CD4-positive, CD25-positive, alpha-beta regulatory T cell (primary cell): ENCODE measurements at regions not wholly inside any gene's neighbourhood (a gene's known extent, or its start where the extent isn't known, plus 50 kb on each side); places are given as distances from the start of the nearest gene placed in this dataset.

Experiments
- ATAC-seq, 2 donors: fragments of 150-1000 bp; cut with Tn5 transposase; one replicate each; pipeline ENCODE4 v1.10.0; 2021; ENCODE audit warnings: low read depth in 2 of 2, moderate number of reproducible peaks in 2 of 2, moderate library complexity in 1 of 2
- DNase-seq, 3 donors: peaks; one replicate each; pipeline versions ENCODE4 v3.0.0 to v3.0.0-alpha.2; 2012 to 2022; ENCODE audit warnings: mixed read lengths in 1 of 3
- H3K27ac ChIP-seq: one replicate; pipeline ENCODE4 v1.7.0; 2013; ENCODE audit warnings: mild to moderate bottlenecking, low read length; ENCODE audit not compliant: insufficient read depth, poor library complexity, severe bottlenecking
- H3K27me3 ChIP-seq: one replicate; pipeline ENCODE4 v1.7.0; 2013; ENCODE audit warnings: low read length; ENCODE audit not compliant: control insufficient read depth, insufficient read depth
- H3K36me3 ChIP-seq: one replicate; pipeline ENCODE4 v1.7.0; 2013; ENCODE audit warnings: mild to moderate bottlenecking, low read length, moderate library complexity; ENCODE audit not compliant: control insufficient read depth, insufficient read depth
- H3K4me1 ChIP-seq: 2 replicates; pipeline ENCODE4 v1.7.0; 2013; ENCODE audit warnings: mild to moderate bottlenecking, low read length; ENCODE audit not compliant: insufficient read depth, control insufficient read depth, poor library complexity, severe bottlenecking
- H3K4me3 ChIP-seq: one replicate; pipeline ENCODE4 v1.7.0; 2013; ENCODE audit warnings: low read depth, mild to moderate bottlenecking, low read length, moderate library complexity
- H3K9me3 ChIP-seq, 2 experiments: 1 replicate in 1 of 2; 2 replicates in 1 of 2; pipeline ENCODE4 v1.7.0; 2013; ENCODE audit warnings: low read length in 2 of 2, mild to moderate bottlenecking in 1 of 2, moderate library complexity in 1 of 2; ENCODE audit not compliant: control insufficient read depth in 2 of 2
- H3K27ac Mint-ChIP-seq, 3 donors: one replicate each; pipeline ENCODE4 v1.8.0; 2020 to 2022; ENCODE audit warnings: mild to moderate bottlenecking in 3 of 3, mixed read lengths in 3 of 3, moderate library complexity in 2 of 3
- H3K27me3 Mint-ChIP-seq: one replicate; pipeline ENCODE4 v1.8.0; 2022; ENCODE audit warnings: mild to moderate bottlenecking, mixed read lengths
- H3K36me3 Mint-ChIP-seq: one replicate; pipeline ENCODE4 v1.8.0; 2020; ENCODE audit warnings: mixed read lengths
- H3K4me1 Mint-ChIP-seq, 4 donors: one replicate each; pipeline ENCODE4 v1.8.0; 2020 to 2022; ENCODE audit warnings: mixed read lengths in 4 of 4, mild to moderate bottlenecking in 1 of 4
- H3K4me3 Mint-ChIP-seq, 4 donors: one replicate each; pipeline ENCODE4 v1.8.0; 2020 to 2022; ENCODE audit warnings: mild to moderate bottlenecking in 4 of 4, mixed read lengths in 4 of 4, moderate library complexity in 3 of 4
- H3K9me3 Mint-ChIP-seq, 7 donors: one replicate each; pipeline ENCODE4 v1.8.0; 2020 to 2022; ENCODE audit warnings: mixed read lengths in 7 of 7, mild to moderate bottlenecking in 3 of 7, moderate library complexity in 2 of 7

DNA sequence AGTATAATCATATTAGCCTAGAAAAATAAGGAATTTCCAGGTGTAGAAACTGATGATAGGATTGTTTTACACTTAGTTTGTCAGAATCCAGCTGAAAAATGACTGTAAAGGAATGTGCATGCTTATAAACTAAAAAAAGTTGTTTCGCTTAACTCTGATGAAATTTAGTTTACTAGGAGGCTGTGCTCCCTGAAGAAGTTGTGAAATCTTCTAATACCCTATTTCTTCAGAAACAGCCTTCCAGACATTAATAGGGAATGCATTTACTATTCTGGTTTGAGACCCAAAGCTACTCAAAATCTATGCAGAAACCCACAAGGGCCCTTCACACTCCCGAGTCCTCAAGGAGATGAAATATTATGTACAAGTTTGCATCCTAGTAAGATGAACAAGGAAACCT, 105.5 kb upstream of the SSTR4 start:
- Histone ChIP-seq H3K27ac (no peak overlapping the region), H3K36me3 (no peaks in the 10 kb centered on the region), H3K4me1 (no peaks in the 10 kb centered on the region), H3K27me3 (no peaks in the 10 kb centered on the region), H3K4me3 (no peak overlapping the region), H3K9me3 (no peaks in the 10 kb centered on the region)
- H3K4me3 Mint-ChIP-seq: no peak overlapping the region
- DNase-seq (no peak), ATAC-seq (no peak)
- H3K9me3 Mint-ChIP-seq: peaks cover 0 to 2% (median 0%) of the 10 kb centered on the region in 7 donors
- no peaks in the 10 kb centered on the region for H3K36me3 Mint-ChIP-seq
- H3K27ac Mint-ChIP-seq: no peak overlapping the region
- H3K27me3 Mint-ChIP-seq: peaks cover 4% of the 10 kb centered on the region
- no peaks in the 10 kb centered on the region for H3K4me1 Mint-ChIP-seq

DNA sequence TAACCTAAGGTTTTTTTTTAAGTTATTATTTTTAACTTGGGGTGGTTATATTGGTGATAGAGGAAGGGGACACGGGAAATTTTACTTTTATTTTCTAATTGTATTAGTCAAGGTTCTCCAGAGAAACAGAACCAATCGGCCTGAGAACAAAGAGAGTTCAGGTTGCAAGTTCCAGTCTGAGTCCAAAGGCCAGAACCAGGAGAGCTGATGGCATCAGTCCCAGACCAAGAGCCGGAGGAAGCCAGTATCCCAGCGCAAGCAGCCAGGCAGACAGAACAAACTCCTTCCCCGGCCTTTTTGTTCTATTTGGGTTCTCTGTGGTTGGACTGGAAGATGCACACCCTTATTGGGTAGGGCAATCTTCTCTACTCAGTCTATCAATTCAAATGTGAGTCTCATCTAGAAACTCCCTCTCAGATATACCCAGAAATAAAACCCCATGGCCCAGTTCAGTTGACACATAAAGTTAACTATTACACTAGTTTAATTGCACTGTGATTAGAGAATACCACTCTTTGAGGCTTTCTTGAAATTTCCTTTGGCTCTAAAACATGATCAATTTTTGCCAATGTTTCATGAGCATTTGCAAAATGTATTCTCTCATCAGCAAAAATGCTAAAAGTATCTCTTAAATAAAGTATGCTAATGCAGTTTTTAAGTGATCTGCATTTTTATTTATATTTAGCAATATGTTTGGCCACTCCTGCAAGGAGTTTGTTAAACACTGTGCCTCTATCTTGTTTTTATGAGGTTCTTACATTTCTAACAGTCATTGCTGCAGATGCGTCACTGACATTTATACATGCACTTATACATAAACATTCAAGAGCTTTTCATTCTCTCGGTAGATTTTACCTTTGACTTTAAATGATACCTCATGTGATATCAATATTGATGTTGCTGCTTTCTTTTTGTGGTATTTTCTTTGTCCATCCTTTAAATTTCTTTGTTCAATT, 103.2 kb upstream of the SSTR4 start:
- no peak for DNase-seq
- no peaks in the 10 kb centered on the region for H3K27me3 ChIP-seq

DNA sequence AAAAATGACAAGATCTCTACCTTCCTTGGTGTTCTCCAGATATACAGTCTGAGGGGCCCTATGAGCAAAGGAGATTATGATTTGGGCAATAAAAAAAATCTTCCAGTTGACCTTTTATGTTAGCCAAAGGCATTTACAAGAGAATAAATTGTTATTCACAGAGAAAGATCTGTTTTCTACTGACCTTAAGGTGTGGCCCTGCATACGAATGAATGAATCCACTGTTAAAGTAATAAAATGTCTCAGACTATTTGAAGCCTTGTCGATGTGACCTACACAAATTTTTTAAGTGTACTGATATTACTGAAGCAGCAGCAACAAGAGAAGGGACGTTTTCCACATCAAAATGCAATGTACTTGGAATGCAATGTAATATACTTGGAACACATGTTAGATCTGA, 95.9 kb upstream of the SSTR4 start:
- no peak overlapping the region for H3K27ac ChIP-seq
- no peaks in the 10 kb centered on the region for H3K36me3 Mint-ChIP-seq
- peaks cover 0 to 2% of the 10 kb centered on the region in 2 experiments for H3K9me3 ChIP-seq
- ATAC-seq (no peak), DNase-seq (no peak)
- H3K27ac Mint-ChIP-seq: no peak overlapping the region
- H3K4me3 ChIP-seq: no peak overlapping the region
- no peaks in the 10 kb centered on the region for H3K27me3 Mint-ChIP-seq
- H3K4me3 Mint-ChIP-seq: no peak overlapping the region
- no peaks in the 10 kb centered on the region for H3K4me1 Mint-ChIP-seq
- H3K9me3 Mint-ChIP-seq: peaks cover 0 to 4% (median 1%) of the 10 kb centered on the region in 7 donors
- no peaks in the 10 kb centered on the region for H3K36me3 ChIP-seq
- no peaks in the 10 kb centered on the region for H3K4me1 ChIP-seq
- no peaks in the 10 kb centered on the region for H3K27me3 ChIP-seq

More for the DNA sequence above, 103.2 kb upstream of the SSTR4 start:
- H3K9me3 ChIP-seq: peaks cover 0 to 2% of the 10 kb centered on the region in 2 experiments
- H3K4me1 ChIP-seq: no peaks in the 10 kb centered on the region
- no peaks in the 10 kb centered on the region for H3K36me3 ChIP-seq
- Mint-ChIP-seq H3K4me1 (no peaks in the 10 kb centered on the region), H3K27ac (no peak overlapping the region), H3K9me3 (peaks cover 0 to 4% (median 3%) of the 10 kb centered on the region in 7 donors), H3K27me3 (peaks cover 4% of the 10 kb centered on the region), H3K4me3 (no peak overlapping the region), H3K36me3 (no peaks in the 10 kb centered on the region)
- H3K27ac ChIP-seq: no peak overlapping the region
- no peak overlapping the region for H3K4me3 ChIP-seq
- no peak for ATAC-seq

DNA sequence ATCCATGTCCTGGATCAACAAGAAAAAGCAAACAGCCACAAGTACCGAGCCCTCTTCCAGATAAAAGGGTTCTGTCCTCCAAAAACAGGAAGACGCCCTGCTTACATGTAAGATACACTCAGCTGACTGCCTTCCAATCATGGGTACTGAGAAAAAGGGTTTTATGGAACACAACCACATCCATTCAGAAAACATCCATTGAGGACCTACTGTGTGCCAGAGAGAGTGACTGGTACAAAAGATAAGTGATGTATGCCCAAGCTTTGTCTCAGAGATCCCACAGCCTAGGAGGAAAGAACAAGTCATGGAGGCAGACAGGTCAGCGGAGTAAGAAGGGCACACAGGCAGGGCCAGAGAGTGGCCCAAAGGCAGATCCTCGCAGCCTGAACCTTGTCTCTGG, 94.8 kb upstream of the SSTR4 start:
- ATAC-seq: no peak
- Mint-ChIP-seq H3K27ac (peak overlapping the region in 1 of 3 donors; percentile 60), H3K36me3 (no peaks in the 10 kb centered on the region)

DNA sequence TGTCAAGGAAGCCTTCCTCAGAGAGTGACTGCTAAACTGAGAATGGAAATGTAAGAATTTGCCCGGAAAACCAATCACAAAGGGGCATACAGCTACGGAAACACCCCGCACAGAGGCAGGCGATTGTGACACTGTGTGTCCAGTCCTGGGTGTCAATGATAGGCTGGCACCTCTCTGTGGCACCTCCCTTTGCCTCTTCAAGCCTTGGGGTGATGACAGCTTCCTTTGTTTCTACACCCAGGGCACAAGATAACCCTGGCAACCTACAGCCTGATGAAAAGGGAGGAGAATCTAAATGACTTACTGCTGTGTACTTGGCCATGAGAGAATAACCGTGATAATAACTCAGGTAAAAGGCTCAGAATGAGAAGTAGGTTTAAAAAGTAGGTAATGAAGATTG, 93.6 kb upstream of the SSTR4 start:
- ATAC-seq (no peak), DNase-seq (no peak)
- no peaks in the 10 kb centered on the region for H3K4me1 Mint-ChIP-seq
- H3K36me3 Mint-ChIP-seq: no peaks in the 10 kb centered on the region
- Histone ChIP-seq H3K27ac (no peak overlapping the region), H3K4me1 (no peaks in the 10 kb centered on the region), H3K36me3 (no peaks in the 10 kb centered on the region), H3K4me3 (no peak overlapping the region), H3K9me3 (no peaks in the 10 kb centered on the region), H3K27me3 (no peaks in the 10 kb centered on the region)
- H3K27ac Mint-ChIP-seq: no peak overlapping the region
- H3K4me3 Mint-ChIP-seq: no peak overlapping the region
- H3K27me3 Mint-ChIP-seq: no peaks in the 10 kb centered on the region
- H3K9me3 Mint-ChIP-seq: no peaks in the 10 kb centered on the region

More for the DNA sequence above, 94.8 kb upstream of the SSTR4 start:
- Mint-ChIP-seq H3K4me3 (no peak overlapping the region), H3K4me1 (no peaks in the 10 kb centered on the region), H3K9me3 (peaks cover 0 to 4% (median 0%) of the 10 kb centered on the region in 7 donors), H3K27me3 (no peaks in the 10 kb centered on the region)
- H3K27me3 ChIP-seq: no peaks in the 10 kb centered on the region
- no peak overlapping the region for H3K4me3 ChIP-seq
- DNase-seq: no peak
- H3K27ac ChIP-seq: no peak overlapping the region
- H3K36me3 ChIP-seq: no peaks in the 10 kb centered on the region
- no peaks in the 10 kb centered on the region for H3K4me1 ChIP-seq
- H3K9me3 ChIP-seq: peaks cover 0 to 2% of the 10 kb centered on the region in 2 experiments

DNA sequence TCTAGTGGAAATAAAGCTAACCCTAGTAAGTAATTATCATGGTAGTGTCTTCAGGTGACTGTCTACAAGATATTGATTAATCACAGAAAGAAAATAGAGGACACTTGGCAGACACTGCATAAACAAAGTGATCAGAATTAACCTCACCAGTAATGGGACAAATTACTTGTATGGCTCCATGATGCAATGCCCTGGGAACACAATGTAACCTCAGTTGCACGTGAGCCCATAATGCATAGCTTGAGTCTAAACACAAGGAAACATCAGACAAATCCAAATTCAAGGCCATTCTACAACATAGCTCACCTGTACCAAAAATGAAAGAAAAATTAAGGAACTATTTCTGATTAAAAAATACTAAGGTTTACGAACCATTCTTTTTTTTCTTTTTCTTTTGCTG, 92.4 kb upstream of the SSTR4 start:
- Histone ChIP-seq H3K4me3 (no peak overlapping the region), H3K4me1 (no peaks in the 10 kb centered on the region), H3K9me3 (no peaks in the 10 kb centered on the region), H3K27ac (no peak overlapping the region), H3K36me3 (no peaks in the 10 kb centered on the region), H3K27me3 (no peaks in the 10 kb centered on the region)
- ATAC-seq (no peak), DNase-seq (no peak)
- no peak overlapping the region for H3K4me3 Mint-ChIP-seq
- peaks cover 0 to 1% (median 0%) of the 10 kb centered on the region in 7 donors for H3K9me3 Mint-ChIP-seq
- H3K27ac Mint-ChIP-seq: no peak overlapping the region
- H3K36me3 Mint-ChIP-seq: no peaks in the 10 kb centered on the region
- no peaks in the 10 kb centered on the region for H3K4me1 Mint-ChIP-seq
- no peaks in the 10 kb centered on the region for H3K27me3 Mint-ChIP-seq

DNA sequence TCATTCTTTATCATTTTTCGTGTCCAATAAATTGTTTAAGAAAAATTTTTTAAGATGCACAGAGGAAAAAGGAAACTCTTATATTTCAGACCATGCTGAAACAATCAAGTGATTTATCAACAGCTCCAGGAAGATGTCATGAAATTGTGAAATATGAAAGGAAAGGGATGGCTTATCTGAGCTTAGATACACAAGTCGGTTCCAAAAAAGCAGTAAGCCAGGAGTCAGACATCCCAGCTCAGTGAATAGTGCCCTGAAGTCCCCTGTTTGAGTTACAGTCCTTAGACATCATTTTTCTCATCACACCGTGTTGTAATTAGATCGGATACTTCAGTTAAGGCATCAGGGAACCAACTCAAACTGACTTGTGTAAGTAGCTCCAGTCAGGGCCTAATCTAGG, 91.0 kb upstream of the SSTR4 start:
- Histone ChIP-seq H3K27ac (no peak overlapping the region), H3K4me1 (no peaks in the 10 kb centered on the region), H3K4me3 (no peak overlapping the region), H3K36me3 (no peaks in the 10 kb centered on the region), H3K9me3 (no peaks in the 10 kb centered on the region), H3K27me3 (no peaks in the 10 kb centered on the region)
- no peak for ATAC-seq
- Mint-ChIP-seq H3K9me3 (peaks cover 0 to 1% (median 0%) of the 10 kb centered on the region in 7 donors), H3K27me3 (no peaks in the 10 kb centered on the region), H3K4me3 (no peak overlapping the region), H3K27ac (no peak overlapping the region), H3K36me3 (no peaks in the 10 kb centered on the region), H3K4me1 (no peaks in the 10 kb centered on the region)
- DNase-seq: no peak

DNA sequence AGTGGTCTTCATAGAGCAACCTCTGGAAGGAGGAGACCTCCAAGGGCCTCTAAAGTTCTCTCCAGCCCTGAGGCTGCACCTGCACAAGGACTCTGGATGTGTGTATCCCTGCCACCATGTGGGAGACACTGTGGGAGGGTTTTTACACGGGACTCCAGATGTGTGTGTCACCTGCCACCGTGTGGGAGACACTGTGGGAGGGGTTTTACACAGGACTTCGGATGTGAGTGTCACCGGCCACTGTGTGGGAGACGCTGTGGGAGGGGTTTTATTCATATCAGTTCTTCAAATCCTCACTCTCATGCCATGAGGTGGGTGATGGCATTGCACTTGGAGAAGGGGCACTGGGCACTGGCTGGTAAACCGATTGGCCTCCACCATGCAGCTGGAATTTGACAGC, 90.2 kb upstream of the SSTR4 start:
- ATAC-seq (no peak), DNase-seq (no peak)
- Mint-ChIP-seq H3K4me3 (no peak overlapping the region), H3K9me3 (peaks cover 0 to 1% (median 0%) of the 10 kb centered on the region in 7 donors), H3K27me3 (no peaks in the 10 kb centered on the region), H3K4me1 (no peaks in the 10 kb centered on the region), H3K36me3 (no peaks in the 10 kb centered on the region), H3K27ac (no peak overlapping the region)
- H3K4me3 ChIP-seq: no peak overlapping the region
- H3K27ac ChIP-seq: no peak overlapping the region
- no peaks in the 10 kb centered on the region for H3K36me3 ChIP-seq
- H3K27me3 ChIP-seq: no peaks in the 10 kb centered on the region
- no peaks in the 10 kb centered on the region for H3K9me3 ChIP-seq
- H3K4me1 ChIP-seq: no peaks in the 10 kb centered on the region
